ENCODE measurements at regions not wholly inside any gene's neighbourhood (a gene's known extent, or its start where the extent isn't known, plus 50 kb on each side); places are given as distances from the start of the nearest gene placed in this dataset.

GRCh38 chr5:5726401-5726800 is 303.9 kb downstream of the ICE1 start:
- no peak for TF ChIP-seq CTCF (IDR thresholded peaks at IDR 0.05)
- TF ChIP-seq POLR2AphosphoS5 (IDR thresholded peaks at IDR 0.05) = no peak
- TF ChIP-seq POLR2A (IDR thresholded peaks at IDR 0.05) = no peak
- TF ChIP-seq EP300 (IDR thresholded peaks at IDR 0.05; ENCODE audit: low read depth) = no peak

All from transverse colon (tissue), 4 donors.